ENCODE measurements at regions not wholly inside any gene's neighbourhood (a gene's known extent, or its start where the extent isn't known, plus 50 kb on each side); places are given as distances from the start of the nearest gene placed in this dataset.

GRCh38 chr14:62378057-62378456 is 615.8 kb downstream of the SNAPC1 start:
- H3K27ac ChIP-seq (ENCODE audit: low read length) = no peak overlapping the region
- H3K36me3 ChIP-seq (ENCODE audit: control insufficient read depth, insufficient read depth, low read length) = no peaks in the 10 kb centered on the region
- Mint-ChIP-seq H3K27ac (no peak overlapping the region), H3K4me1 (no peaks in the 10 kb centered on the region), H3K27me3 (ENCODE audit: low read depth in 2 of 2) (no peaks in the 10 kb centered on the region), H3K4me3 (no peak overlapping the region), H3K9me3 (peaks cover 7 to 12% of the 10 kb centered on the region in 2 donors), H3K36me3 (no peaks in the 10 kb centered on the region)
- ATAC-seq = no peak
- TF ChIP-seq CTCF (IDR thresholded peaks at IDR 0.05) = no peak
- intact Hi-C loops (cut with micrococcal nuclease) = no loop called here
- no peaks in the 10 kb centered on the region for H3K4me1 ChIP-seq (ENCODE audit: control insufficient read depth, insufficient read depth, low read length)
- H3K9me3 ChIP-seq (ENCODE audit: control insufficient read depth, insufficient read depth, low read length) = no peaks in the 10 kb centered on the region
- DNase-seq = no peak
- H3K27me3 ChIP-seq (ENCODE audit: control insufficient read depth, insufficient read depth, low read length) = no peaks in the 10 kb centered on the region
- WGBS (ENCODE audit: insufficient coverage) = 100% methylated on average over 2 of the region's 2 CpGs
- no peak overlapping the region for H3K4me3 ChIP-seq (ENCODE audit: low read length)

GRCh38 chr14:62381311-62382070 is 619.3 kb downstream of the SNAPC1 start:
- no peaks in the 10 kb centered on the region for H3K27me3 ChIP-seq (ENCODE audit: control insufficient read depth, insufficient read depth, low read length)
- no peaks in the 10 kb centered on the region for H3K4me1 ChIP-seq (ENCODE audit: control insufficient read depth, insufficient read depth, low read length)
- Mint-ChIP-seq H3K36me3 (peaks cover 4% of the 10 kb centered on the region), H3K9me3 (peaks cover 7 to 14% of the 10 kb centered on the region in 2 donors), H3K27ac (no peak overlapping the region), H3K4me1 (no peaks in the 10 kb centered on the region), H3K27me3 (ENCODE audit: low read depth in 2 of 2) (no peaks in the 10 kb centered on the region), H3K4me3 (no peak overlapping the region)
- no peaks in the 10 kb centered on the region for H3K36me3 ChIP-seq (ENCODE audit: control insufficient read depth, insufficient read depth, low read length)
- H3K27ac ChIP-seq (ENCODE audit: low read length) = no peak overlapping the region
- no peaks in the 10 kb centered on the region for H3K9me3 ChIP-seq (ENCODE audit: control insufficient read depth, insufficient read depth, low read length)
- intact Hi-C loops (cut with micrococcal nuclease) = no loop called here
- no peak for DNase-seq
- no peak for TF ChIP-seq CTCF (IDR thresholded peaks at IDR 0.05)
- WGBS (ENCODE audit: insufficient coverage) = 86% methylated on average over 8 of the region's 8 CpGs
- ATAC-seq = no peak
- H3K4me3 ChIP-seq (ENCODE audit: low read length) = no peak overlapping the region

- H3K9me3 Mint-ChIP-seq = peaks cover 6 to 8% of the 10 kb centered on the region in 2 donors
- ATAC-seq (no peak), DNase-seq (no peak)
- no peak for TF ChIP-seq CTCF (IDR thresholded peaks at IDR 0.05)
- H3K4me1 Mint-ChIP-seq = no peaks in the 10 kb centered on the region
- no peaks in the 10 kb centered on the region for H3K27me3 Mint-ChIP-seq (ENCODE audit: low read depth in 2 of 2)
- intact Hi-C loops (cut with micrococcal nuclease) = no loop called here
- Histone ChIP-seq H3K36me3 (ENCODE audit: control insufficient read depth, insufficient read depth, low read length) (no peaks in the 10 kb centered on the region), H3K27ac (ENCODE audit: low read length) (no peak overlapping the region), H3K4me3 (ENCODE audit: low read length) (no peak overlapping the region), H3K9me3 (ENCODE audit: control insufficient read depth, insufficient read depth, low read length) (no peaks in the 10 kb centered on the region), H3K4me1 (ENCODE audit: control insufficient read depth, insufficient read depth, low read length) (no peaks in the 10 kb centered on the region), H3K27me3 (ENCODE audit: control insufficient read depth, insufficient read depth, low read length) (no peaks in the 10 kb centered on the region)
- H3K36me3 Mint-ChIP-seq = no peaks in the 10 kb centered on the region
- 78% methylated on average over 3 of the region's 4 CpGs for WGBS (ENCODE audit: insufficient coverage)
- no peak overlapping the region for H3K27ac Mint-ChIP-seq
- H3K4me3 Mint-ChIP-seq = no peak overlapping the region
These were observed 636.1 kb downstream of the KCNH5 start for GRCh38 chr14:62409169-62409568.

Measured in natural killer cell (primary cell).